Breast epithelium (tissue), 3 donors: ENCODE measurements at regions not wholly inside any gene's neighbourhood (a gene's known extent, or its start where the extent isn't known, plus 50 kb on each side); places are given as distances from the start of the nearest gene placed in this dataset.

ENCODE experiments used
- POLR2AphosphoS5 ChIP-seq, 3 donors: sonication (generic); formaldehyde crosslinking; IDR thresholded peaks; one replicate each; pipeline ENCODE4 v1.6.1; 2017; ENCODE audit warnings: antibody characterized with exemption in 3 of 3
- TF ChIP-seq, protein P1 (sequence below), 3 donors: fragments of 450-650 bp; IDR thresholded peaks; one replicate each; pipeline ENCODE4 v1.5.1; 2016 to 2017; ENCODE audit warnings: antibody characterized with exemption in 3 of 3, mild to moderate bottlenecking in 3 of 3, moderate library complexity in 3 of 3

DNA sequence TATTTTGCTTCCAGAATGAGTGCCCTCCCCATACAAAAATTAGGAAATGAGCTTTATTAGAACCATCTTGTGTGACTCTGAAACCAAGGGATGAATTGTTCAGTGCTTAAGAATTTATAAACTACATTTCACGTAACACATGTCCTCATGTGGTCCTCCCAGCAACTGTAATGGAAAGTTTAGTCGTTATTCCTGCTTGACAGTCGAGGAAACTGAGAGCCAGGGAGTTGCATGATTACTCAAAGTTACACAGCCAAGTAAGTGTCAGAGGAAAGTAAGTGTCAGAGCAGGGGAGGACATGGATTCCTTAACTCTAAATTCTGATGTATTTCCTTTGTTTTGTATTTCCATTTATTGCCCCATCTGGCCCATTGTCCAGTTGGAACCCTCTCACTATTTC, 453.9 kb downstream of the FUT8 start:
- TF ChIP-seq, protein P1, sequence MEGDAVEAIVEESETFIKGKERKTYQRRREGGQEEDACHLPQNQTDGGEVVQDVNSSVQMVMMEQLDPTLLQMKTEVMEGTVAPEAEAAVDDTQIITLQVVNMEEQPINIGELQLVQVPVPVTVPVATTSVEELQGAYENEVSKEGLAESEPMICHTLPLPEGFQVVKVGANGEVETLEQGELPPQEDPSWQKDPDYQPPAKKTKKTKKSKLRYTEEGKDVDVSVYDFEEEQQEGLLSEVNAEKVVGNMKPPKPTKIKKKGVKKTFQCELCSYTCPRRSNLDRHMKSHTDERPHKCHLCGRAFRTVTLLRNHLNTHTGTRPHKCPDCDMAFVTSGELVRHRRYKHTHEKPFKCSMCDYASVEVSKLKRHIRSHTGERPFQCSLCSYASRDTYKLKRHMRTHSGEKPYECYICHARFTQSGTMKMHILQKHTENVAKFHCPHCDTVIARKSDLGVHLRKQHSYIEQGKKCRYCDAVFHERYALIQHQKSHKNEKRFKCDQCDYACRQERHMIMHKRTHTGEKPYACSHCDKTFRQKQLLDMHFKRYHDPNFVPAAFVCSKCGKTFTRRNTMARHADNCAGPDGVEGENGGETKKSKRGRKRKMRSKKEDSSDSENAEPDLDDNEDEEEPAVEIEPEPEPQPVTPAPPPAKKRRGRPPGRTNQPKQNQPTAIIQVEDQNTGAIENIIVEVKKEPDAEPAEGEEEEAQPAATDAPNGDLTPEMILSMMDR (IDR thresholded peaks at IDR 0.05), result no peak
- no peak for TF ChIP-seq POLR2AphosphoS5 (IDR thresholded peaks at IDR 0.05)
